ENCODE measurements at regions not wholly inside any gene's neighbourhood (a gene's known extent, or its start where the extent isn't known, plus 50 kb on each side); places are given as distances from the start of the nearest gene placed in this dataset.

DNA sequence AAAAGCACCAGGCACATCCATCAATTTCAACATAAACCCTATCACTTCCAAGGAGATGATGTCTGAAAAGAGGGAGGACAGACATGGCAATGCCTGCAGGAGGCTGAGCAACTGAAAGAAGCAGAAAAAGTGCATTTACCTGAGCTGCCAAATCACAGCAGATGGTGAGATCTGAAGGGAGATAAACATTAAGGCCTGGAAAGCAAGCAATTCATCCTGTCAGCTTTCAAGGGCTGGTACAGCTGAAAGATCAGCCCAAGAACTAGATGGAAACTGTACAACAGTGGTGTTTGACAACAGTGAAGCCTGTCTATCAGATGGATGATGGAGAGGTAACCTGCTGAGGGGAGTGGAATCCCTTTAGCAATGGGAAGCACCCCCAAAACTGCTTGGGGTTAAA lies 433.2 kb upstream of the ZNF608 start:
- TF ChIP-seq CTCF (IDR thresholded peaks at IDR 0.05 in 4 of 5, conservative IDR thresholded peaks at IDR 0.05 in 1 of 5) (no peak), POLR2A (IDR thresholded peaks at IDR 0.05) (no peak)

Data from gastrocnemius medialis (tissue), 4 donors.